ENCODE measurements at regions not wholly inside any gene's neighbourhood (a gene's known extent, or its start where the extent isn't known, plus 50 kb on each side); places are given as distances from the start of the nearest gene placed in this dataset.
A peak's percentile ranks its signal among the peaks of the same experiment; 100 is the strongest.
"Not testable (repeated sequence)": the region's sequence is repeated elsewhere in the genome, so short reads cannot be mapped to it uniquely, and the experiment has no call there.

DNA sequence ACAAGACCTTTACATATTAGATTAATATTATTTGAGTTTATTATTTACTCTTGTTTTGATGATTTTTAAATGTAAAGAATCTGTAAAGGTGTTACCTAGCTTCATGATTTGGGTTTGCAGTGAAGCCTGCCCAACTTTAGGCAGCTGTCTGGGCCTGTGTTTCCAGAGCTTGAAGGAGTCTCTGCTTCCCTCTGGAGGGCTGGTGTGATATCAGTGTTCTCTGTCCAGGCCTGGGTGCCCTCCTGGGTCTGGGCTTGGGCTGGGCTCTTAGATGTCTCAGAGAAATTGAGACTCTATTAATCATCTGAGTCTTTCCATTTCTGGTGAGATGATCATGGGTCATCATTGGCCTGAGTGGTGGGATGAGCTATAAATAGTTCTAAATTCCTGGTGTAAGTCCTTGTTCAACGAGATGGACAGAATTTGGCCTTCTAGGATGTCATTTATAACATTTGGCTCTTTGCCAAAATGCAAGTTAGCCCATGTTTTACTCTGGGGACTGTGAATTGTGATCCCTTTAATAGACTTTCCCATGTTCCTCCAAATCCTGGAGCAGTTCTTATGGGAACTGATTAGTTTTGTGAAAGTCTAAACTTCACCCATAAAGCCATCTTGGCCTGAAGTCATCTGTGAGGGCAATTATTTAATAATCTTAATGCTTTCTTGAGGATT, 397.3 kb downstream of the TMEM121 start:
- intact Hi-C loops (cut with DNase I; ENCODE audit: low total_unique reads); H3K4me1 ChIP-seq; DNase-seq; H3K27me3 ChIP-seq; H3K4me3 ChIP-seq; H3K36me3 ChIP-seq; in situ Hi-C loops (cut with MboI; ENCODE audit: low pct_ligation_motif_present in 1 of 4, low pct_unique_long_range_greater_than_20kb in 1 of 4, low sequenced_read_pairs in 3 of 4); H3K27ac ChIP-seq; H3K9me3 ChIP-seq: not testable (repeated sequence)
- whole genome bisulfite sequencing, 2 donors (ENCODE audit: low coverage in 1 of 2), result 0 to 9% methylated on average over 1 of the region's 1 CpG

- in situ Hi-C loops (cut with MboI; ENCODE audit: low pct_ligation_motif_present in 1 of 4, low pct_unique_long_range_greater_than_20kb in 1 of 4, low sequenced_read_pairs in 3 of 4), result no loop called here
- H3K27ac ChIP-seq, result no peak overlapping the region
- no peak for DNase-seq
- H3K4me1 ChIP-seq, result no peaks in the 10 kb centered on the region
- H3K9me3 ChIP-seq, result no peaks in the 10 kb centered on the region
- H3K36me3 ChIP-seq, result no peaks in the 10 kb centered on the region
- TF ChIP-seq POLR2AphosphoS5 (IDR thresholded peaks at IDR 0.05), result no peak
- no peaks in the 10 kb centered on the region for H3K27me3 ChIP-seq
- intact Hi-C loops (cut with DNase I; ENCODE audit: low total_unique reads), result no loop called here
- WGBS, 2 donors (ENCODE audit: low coverage in 1 of 2), result 89% methylated on average over 13 of the region's 13 CpGs; no CpG with 5 or more reads in 1 of the 2 donors
- H3K4me3 ChIP-seq, result no peak overlapping the region
Measured at GRCh38 chr14:105924951-105925591, 398.7 kb downstream of the TMEM121 start.

DNA sequence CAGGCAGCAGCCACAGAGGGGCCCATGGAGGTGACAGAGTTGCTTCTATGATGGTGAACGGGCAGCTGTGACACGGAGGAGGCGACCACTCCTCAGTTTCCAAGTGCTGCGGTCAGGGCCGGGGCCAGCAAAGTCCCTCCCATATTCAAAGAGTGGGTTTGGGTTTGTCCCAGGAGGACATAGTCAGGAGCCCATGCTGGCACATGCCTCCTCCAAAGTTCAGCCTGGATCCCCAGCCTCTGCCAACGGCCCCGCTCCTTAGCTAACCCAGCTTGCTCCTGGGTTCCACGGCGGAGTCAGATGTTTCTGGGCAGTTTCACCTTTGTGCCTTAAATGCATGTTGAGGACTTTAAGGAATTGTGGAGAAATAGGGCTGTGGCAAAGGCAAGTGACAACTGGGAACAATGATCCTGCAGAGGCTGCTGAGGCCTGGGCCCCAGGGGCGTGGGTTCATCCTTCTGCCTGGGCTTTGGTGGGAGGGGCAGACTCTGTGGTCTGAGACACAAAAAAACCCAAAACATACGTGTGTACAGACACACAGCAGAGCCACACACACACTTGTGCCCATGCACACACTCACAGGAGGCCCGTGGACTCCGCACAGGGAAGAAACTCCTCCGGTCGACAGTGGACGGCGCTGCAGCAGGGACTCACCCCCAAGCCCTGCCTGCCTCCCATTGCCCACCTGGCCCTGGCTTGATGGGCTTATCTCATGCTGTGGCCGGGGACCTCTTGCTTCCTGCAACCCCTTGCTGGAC, 399.4 kb downstream of the TMEM121 start:
- in situ Hi-C loops (cut with MboI; ENCODE audit: low pct_ligation_motif_present in 1 of 4, low pct_unique_long_range_greater_than_20kb in 1 of 4, low sequenced_read_pairs in 3 of 4), result no loop called here

DNA sequence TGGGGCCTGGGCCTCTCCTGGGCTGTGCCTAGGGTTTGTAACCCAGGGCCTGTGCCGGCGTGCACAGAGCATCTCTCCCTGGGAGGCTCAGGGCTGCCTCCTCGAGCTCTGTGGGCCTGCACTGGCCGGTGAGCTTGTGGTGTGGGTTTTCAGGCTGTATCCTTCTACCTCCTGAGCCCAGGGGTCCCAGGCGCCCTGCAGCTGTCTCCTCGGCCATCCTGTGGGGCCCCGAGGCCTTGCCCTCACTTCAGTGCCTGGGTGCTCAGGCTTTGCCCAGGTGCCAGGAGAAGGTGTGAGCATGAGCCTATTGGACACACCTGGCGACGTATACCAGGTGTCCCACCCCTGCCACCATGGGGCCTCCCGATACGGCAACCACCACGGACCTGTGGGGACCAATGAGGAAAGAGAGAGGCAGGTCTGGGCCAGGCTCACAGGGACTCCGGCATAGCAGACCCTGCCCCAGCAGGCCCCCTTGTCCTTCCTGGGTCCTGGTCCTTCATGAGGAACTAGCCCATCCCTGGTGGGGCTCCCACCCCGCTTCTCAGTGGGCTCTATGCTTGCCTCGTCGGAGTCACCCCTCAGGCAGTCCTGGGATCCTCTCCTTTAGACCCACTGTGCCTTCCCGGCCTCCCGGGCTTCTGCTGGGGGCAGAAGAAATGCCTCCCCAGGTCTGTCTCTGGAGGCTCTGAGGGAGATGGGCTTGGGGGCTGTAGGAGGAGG, 400.2 kb downstream of the TMEM121 start:
- Histone ChIP-seq H3K27me3 (no peaks in the 10 kb centered on the region), H3K4me1 (no peaks in the 10 kb centered on the region), H3K9me3 (no peaks in the 10 kb centered on the region), H3K4me3 (no peak overlapping the region), H3K36me3 (no peaks in the 10 kb centered on the region), H3K27ac (no peak overlapping the region)
- no peak for TF ChIP-seq POLR2A (IDR thresholded peaks at IDR 0.05)
- TF ChIP-seq POLR2AphosphoS5 (IDR thresholded peaks at IDR 0.05), result no peak
- TF ChIP-seq, protein P1, sequence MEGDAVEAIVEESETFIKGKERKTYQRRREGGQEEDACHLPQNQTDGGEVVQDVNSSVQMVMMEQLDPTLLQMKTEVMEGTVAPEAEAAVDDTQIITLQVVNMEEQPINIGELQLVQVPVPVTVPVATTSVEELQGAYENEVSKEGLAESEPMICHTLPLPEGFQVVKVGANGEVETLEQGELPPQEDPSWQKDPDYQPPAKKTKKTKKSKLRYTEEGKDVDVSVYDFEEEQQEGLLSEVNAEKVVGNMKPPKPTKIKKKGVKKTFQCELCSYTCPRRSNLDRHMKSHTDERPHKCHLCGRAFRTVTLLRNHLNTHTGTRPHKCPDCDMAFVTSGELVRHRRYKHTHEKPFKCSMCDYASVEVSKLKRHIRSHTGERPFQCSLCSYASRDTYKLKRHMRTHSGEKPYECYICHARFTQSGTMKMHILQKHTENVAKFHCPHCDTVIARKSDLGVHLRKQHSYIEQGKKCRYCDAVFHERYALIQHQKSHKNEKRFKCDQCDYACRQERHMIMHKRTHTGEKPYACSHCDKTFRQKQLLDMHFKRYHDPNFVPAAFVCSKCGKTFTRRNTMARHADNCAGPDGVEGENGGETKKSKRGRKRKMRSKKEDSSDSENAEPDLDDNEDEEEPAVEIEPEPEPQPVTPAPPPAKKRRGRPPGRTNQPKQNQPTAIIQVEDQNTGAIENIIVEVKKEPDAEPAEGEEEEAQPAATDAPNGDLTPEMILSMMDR (IDR thresholded peaks at IDR 0.05), result no peak
- TF ChIP-seq EP300 (IDR thresholded peaks at IDR 0.05; ENCODE audit: low read depth), result no peak
- DNase-seq, result peak; percentile 7
- 72 to 82% methylated on average over 3 to 17 of the region's 18 CpGs for WGBS, 2 donors (ENCODE audit: low coverage in 1 of 2)
- in situ Hi-C loops (cut with MboI; ENCODE audit: low pct_ligation_motif_present in 1 of 4, low pct_unique_long_range_greater_than_20kb in 1 of 4, low sequenced_read_pairs in 3 of 4), result no loop called here
- intact Hi-C loops (cut with DNase I; ENCODE audit: low total_unique reads), result no loop called here

More for the DNA sequence above, 399.4 kb downstream of the TMEM121 start:
- intact Hi-C loops (cut with DNase I; ENCODE audit: low total_unique reads), result no loop called here
- DNase-seq, result no peak
- no peaks in the 10 kb centered on the region for H3K27me3 ChIP-seq
- TF ChIP-seq POLR2AphosphoS5 (IDR thresholded peaks at IDR 0.05), result no peak
- TF ChIP-seq POLR2A (IDR thresholded peaks at IDR 0.05), result no peak
- TF ChIP-seq, protein P1 (IDR thresholded peaks at IDR 0.05), result no peak
- TF ChIP-seq EP300 (IDR thresholded peaks at IDR 0.05; ENCODE audit: low read depth), result no peak
- H3K9me3 ChIP-seq, result no peaks in the 10 kb centered on the region
- no peaks in the 10 kb centered on the region for H3K36me3 ChIP-seq
- H3K27ac ChIP-seq, result no peak overlapping the region
- 0 to 89% methylated on average over 1 to 17 of the region's 18 CpGs for WGBS, 2 donors (ENCODE audit: low coverage in 1 of 2)
- no peak overlapping the region for H3K4me3 ChIP-seq
- no peaks in the 10 kb centered on the region for H3K4me1 ChIP-seq
